Thoracic aorta (tissue), 2 donors: ENCODE measurements at regions not wholly inside any gene's neighbourhood (a gene's known extent, or its start where the extent isn't known, plus 50 kb on each side); places are given as distances from the start of the nearest gene placed in this dataset.

ENCODE experiments used
- ATAC-seq: fragments of 150-250 bp; one replicate; pipeline ENCODE4 v1.8.0; 2017; ENCODE audit warnings: low read depth; ENCODE audit not compliant: insufficient number of reproducible peaks, low FRiP score
- DNase-seq: peaks from one replicate; pipeline ENCODE4 v3.0.0-alpha.2; 2020; ENCODE audit warnings: low spot score
- H3K27ac ChIP-seq, 2 donors: fragments of 200-600 bp; sonication (generic); 1 replicate in 1 of 2; 2 replicates in 1 of 2; pipeline ENCODE4 v1.5.1; 2016; ENCODE audit warnings: mild to moderate bottlenecking in 2 of 2, moderate library complexity in 2 of 2
- H3K27me3 ChIP-seq: fragments of 200-600 bp; sonication (generic); replicated peaks from 2 replicates; pipeline ENCODE4 v1.6.0; 2016; ENCODE audit warnings: mild to moderate bottlenecking; ENCODE audit not compliant: insufficient read depth
- H3K36me3 ChIP-seq: fragments of 200-600 bp; sonication (generic); one replicate; pipeline ENCODE4 v1.5.1; 2016
- H3K4me1 ChIP-seq, 2 donors: fragments of 200-600 bp; sonication (generic); 1 replicate in 1 of 2; 2 replicates in 1 of 2; pipeline versions ENCODE4 v1.5.1 to v1.6.0; 2016; ENCODE audit warnings: low read depth in 2 of 2, mild to moderate bottlenecking in 1 of 2; ENCODE audit not compliant: control insufficient read depth in 1 of 2
- H3K4me3 ChIP-seq: fragments of 200-600 bp; sonication (generic); 2 replicates; pipeline ENCODE4 v1.5.1; 2016; ENCODE audit warnings: mild to moderate bottlenecking
- H3K9me3 ChIP-seq: fragments of 200-600 bp; sonication (generic); 2 replicates; pipeline ENCODE4 v1.5.1; 2016
- CTCF ChIP-seq: fragments of 200-600 bp; sonication (generic); IDR thresholded peaks from one replicate; pipeline ENCODE4 v1.5.1; 2019; ENCODE audit warnings: antibody characterized with exemption

GRCh38 chr6:14865531-14866100 is 380.3 kb upstream of the JARID2 start:
- H3K4me3 ChIP-seq = no peak overlapping the region
- ATAC-seq = no peak
- H3K27me3 ChIP-seq = no peaks in the 10 kb centered on the region
- no peaks in the 10 kb centered on the region for H3K36me3 ChIP-seq
- TF ChIP-seq CTCF = no peak
- no peak for DNase-seq
- H3K9me3 ChIP-seq = no peaks in the 10 kb centered on the region
- H3K27ac ChIP-seq = no peak overlapping the region
- H3K4me1 ChIP-seq = no peaks in the 10 kb centered on the region

GRCh38 chr6:14867802-14868201 is 378.1 kb upstream of the JARID2 start:
- DNase-seq (no peak), ATAC-seq (no peak)
- no peak overlapping the region for H3K4me3 ChIP-seq
- TF ChIP-seq CTCF = no peak
- no peaks in the 10 kb centered on the region for H3K4me1 ChIP-seq
- H3K27ac ChIP-seq = no peak overlapping the region
- no peaks in the 10 kb centered on the region for H3K27me3 ChIP-seq
- no peaks in the 10 kb centered on the region for H3K9me3 ChIP-seq
- no peaks in the 10 kb centered on the region for H3K36me3 ChIP-seq

- no peaks in the 10 kb centered on the region for H3K27me3 ChIP-seq
- no peaks in the 10 kb centered on the region for H3K36me3 ChIP-seq
- no peak overlapping the region for H3K4me3 ChIP-seq
- H3K4me1 ChIP-seq = no peaks in the 10 kb centered on the region
- no peak for TF ChIP-seq CTCF
- no peak for ATAC-seq
- no peaks in the 10 kb centered on the region for H3K9me3 ChIP-seq
- H3K27ac ChIP-seq = no peak overlapping the region
- no peak for DNase-seq
Observed at GRCh38 chr6:14871221-14871620, 374.6 kb upstream of the JARID2 start.

GRCh38 chr6:14873101-14873500 is 372.8 kb upstream of the JARID2 start:
- H3K4me1 ChIP-seq = peaks cover 6 to 7% of the 10 kb centered on the region in 2 donors
- H3K27ac ChIP-seq = no peak overlapping the region
- H3K9me3 ChIP-seq = no peaks in the 10 kb centered on the region
- no peak for TF ChIP-seq CTCF
- H3K36me3 ChIP-seq = no peaks in the 10 kb centered on the region
- H3K27me3 ChIP-seq = no peaks in the 10 kb centered on the region
- no peak overlapping the region for H3K4me3 ChIP-seq
- ATAC-seq (no peak), DNase-seq (no peak)

- ATAC-seq = no peak
Observed at GRCh38 chr6:14873781-14874441, 372.0 kb upstream of the JARID2 start.

More at GRCh38 chr6:14873781-14874441, 372.0 kb upstream of the JARID2 start:
- no peak for DNase-seq
- no peak for TF ChIP-seq CTCF
- no peaks in the 10 kb centered on the region for H3K9me3 ChIP-seq
- H3K27me3 ChIP-seq = no peaks in the 10 kb centered on the region
- no peak overlapping the region for H3K27ac ChIP-seq
- peaks cover 6 to 7% of the 10 kb centered on the region in 2 donors for H3K4me1 ChIP-seq
- H3K36me3 ChIP-seq = no peaks in the 10 kb centered on the region
- H3K4me3 ChIP-seq = no peak overlapping the region
